ENCODE measurements at regions not wholly inside any gene's neighbourhood (a gene's known extent, or its start where the extent isn't known, plus 50 kb on each side); places are given as distances from the start of the nearest gene placed in this dataset.
"Not testable (repeated sequence)": the region's sequence is repeated elsewhere in the genome, so short reads cannot be mapped to it uniquely, and the experiment has no call there.

- H3K4ac ChIP-seq (ENCODE audit: low read depth, low read length); ATAC-seq (ENCODE audit: low read depth); BruUV-seq (replicated peaks); H2AK9ac ChIP-seq (replicated peaks; ENCODE audit: low read depth, low read length, poor library complexity); H2BK20ac ChIP-seq (ENCODE audit: low read depth, low read length); H4K91ac ChIP-seq (ENCODE audit: insufficient read depth, low read depth, low read length); POLR2A ChIA-PET (ENCODE audit: unreplicated experiment); H3K9ac ChIP-seq (ENCODE audit: low read depth, low read length); H3K4me2 ChIP-seq (ENCODE audit: low read depth, low read length); H3K9me1 ChIP-seq (ENCODE audit: insufficient read depth, low read length); H3K18ac ChIP-seq (ENCODE audit: low read depth, low read length); H2BK120ac ChIP-seq (ENCODE audit: low read depth, low read length); H2AK5ac ChIP-seq (ENCODE audit: low read depth, low read length); H2AFZ ChIP-seq (replicated peaks; ENCODE audit: low read length, poor library complexity); H3K27ac ChIP-seq (ENCODE audit: insufficient read depth, low read length); H3K27me3 ChIP-seq (ENCODE audit: control insufficient read depth, insufficient read depth, low read length); H4K20me1 ChIP-seq (ENCODE audit: insufficient read depth, low read length); H3K79me1 ChIP-seq (ENCODE audit: low read depth in 1 of 2, low read length in 2 of 2); H3K9me3 ChIP-seq (ENCODE audit: control insufficient read depth, insufficient read depth, low read length); DNase-seq; H2BK15ac ChIP-seq (ENCODE audit: low read depth, low read length); H3K4me1 ChIP-seq (ENCODE audit: control insufficient read depth, insufficient read depth, low read length); dilution Hi-C loops (cut with HindIII; ENCODE audit: low sequenced_read_pairs, unreplicated experiment); H3K23ac ChIP-seq (ENCODE audit: low read depth, low read length); H4K5ac ChIP-seq (ENCODE audit: low read depth, low read length); H2BK5ac ChIP-seq (ENCODE audit: low read depth, low read length, poor library complexity, severe bottlenecking); H3K14ac ChIP-seq (replicated peaks; ENCODE audit: low read depth, low read length); H3K4me3 ChIP-seq (ENCODE audit: insufficient read depth, low read depth, low read length); H3K36me3 ChIP-seq (ENCODE audit: control insufficient read depth, insufficient read depth, low read length); H4K8ac ChIP-seq (ENCODE audit: low read depth in 2 of 2, low read length in 2 of 2); CTCF ChIA-PET; intact Hi-C loops (cut with micrococcal nuclease); H3K56ac ChIP-seq (ENCODE audit: extremely low read depth, insufficient read depth, low read length): not testable (repeated sequence)
- no CpG with 5 or more reads among the region's 2 CpGs for WGBS, 2 experiments (ENCODE audit: extremely low coverage in 2 of 2, insufficient read length in 1 of 2)
- in situ Hi-C loops (cut with MboI; ENCODE audit: low sequenced_read_pairs) = loop anchor here (10.0 kb wide), 1 partner anchor 136 kb away; no protein-coding TSS in a partner anchor
These were observed 62.4 kb downstream of the GPR88 start for GRCh38 chr1:100600377-100600776.

DNA sequence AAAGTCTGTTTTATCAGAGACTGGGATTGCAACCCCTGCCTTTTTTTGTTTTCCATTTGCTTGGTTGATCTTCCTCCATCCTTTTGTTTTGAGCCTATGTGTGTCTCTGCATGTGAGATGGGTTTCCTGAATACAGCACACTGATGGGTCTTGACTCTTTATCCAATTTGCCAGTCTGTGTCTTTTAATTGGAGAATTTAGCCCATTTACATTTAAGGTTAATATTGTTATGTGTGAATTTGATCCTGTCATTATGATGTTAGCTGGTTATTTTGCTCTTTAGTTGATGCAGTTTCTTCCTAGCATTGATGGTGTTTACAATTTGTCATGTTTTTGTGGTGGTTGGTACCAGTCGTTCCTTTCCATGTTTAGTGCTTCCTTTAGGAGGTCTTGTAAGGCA is 64.1 kb downstream of the GPR88 start:
- CTCF ChIA-PET; H4K20me1 ChIP-seq (ENCODE audit: insufficient read depth, low read length); H3K14ac ChIP-seq (replicated peaks; ENCODE audit: low read depth, low read length); POLR2A ChIA-PET (ENCODE audit: unreplicated experiment); H3K18ac ChIP-seq (ENCODE audit: low read depth, low read length); H3K9me3 ChIP-seq (ENCODE audit: control insufficient read depth, insufficient read depth, low read length); H3K79me1 ChIP-seq (ENCODE audit: low read depth in 1 of 2, low read length in 2 of 2); H2BK20ac ChIP-seq (ENCODE audit: low read depth, low read length); dilution Hi-C loops (cut with HindIII; ENCODE audit: low sequenced_read_pairs, unreplicated experiment); H2BK5ac ChIP-seq (ENCODE audit: low read depth, low read length, poor library complexity, severe bottlenecking); BruUV-seq (replicated peaks); ATAC-seq (ENCODE audit: low read depth); H3K27ac ChIP-seq (ENCODE audit: insufficient read depth, low read length); H3K56ac ChIP-seq (ENCODE audit: extremely low read depth, insufficient read depth, low read length); H3K4me2 ChIP-seq (ENCODE audit: low read depth, low read length); H2BK15ac ChIP-seq (ENCODE audit: low read depth, low read length); intact Hi-C loops (cut with micrococcal nuclease); H2AK9ac ChIP-seq (replicated peaks; ENCODE audit: low read depth, low read length, poor library complexity); H3K23ac ChIP-seq (ENCODE audit: low read depth, low read length); H3K27me3 ChIP-seq (ENCODE audit: control insufficient read depth, insufficient read depth, low read length); H4K5ac ChIP-seq (ENCODE audit: low read depth, low read length); H2AK5ac ChIP-seq (ENCODE audit: low read depth, low read length); H3K4me3 ChIP-seq (ENCODE audit: insufficient read depth, low read depth, low read length); H3K9ac ChIP-seq (ENCODE audit: low read depth, low read length); H4K91ac ChIP-seq (ENCODE audit: insufficient read depth, low read depth, low read length); H3K4ac ChIP-seq (ENCODE audit: low read depth, low read length); DNase-seq; H3K9me1 ChIP-seq (ENCODE audit: insufficient read depth, low read length); H2AFZ ChIP-seq (replicated peaks; ENCODE audit: low read length, poor library complexity); H3K4me1 ChIP-seq (ENCODE audit: control insufficient read depth, insufficient read depth, low read length); H3K36me3 ChIP-seq (ENCODE audit: control insufficient read depth, insufficient read depth, low read length); H2BK120ac ChIP-seq (ENCODE audit: low read depth, low read length); H4K8ac ChIP-seq (ENCODE audit: low read depth in 2 of 2, low read length in 2 of 2): not testable (repeated sequence)
- in situ Hi-C loops (cut with MboI; ENCODE audit: low sequenced_read_pairs) = loop anchor here (10.0 kb wide), 1 partner anchor 137 kb away; no protein-coding TSS in a partner anchor
- no CpG with 5 or more reads among the region's 1 CpG for WGBS, 2 experiments (ENCODE audit: extremely low coverage in 2 of 2, insufficient read length in 1 of 2)
